Thyroid gland (tissue), 4 donors: ENCODE measurements at regions not wholly inside any gene's neighbourhood (a gene's known extent, or its start where the extent isn't known, plus 50 kb on each side); places are given as distances from the start of the nearest gene placed in this dataset.

ENCODE experiments used
- DNase-seq, 2 donors: peaks; one replicate each; pipeline ENCODE4 v3.0.0-alpha.2; 2019
- H3K27ac ChIP-seq, 3 donors: fragments of 200-600 bp; sonication (generic); 1 replicate in 2 of 3; 2 replicates in 1 of 3; pipeline ENCODE4 v1.5.1; 2016 to 2019; ENCODE audit warnings: mild to moderate bottlenecking in 1 of 3, moderate library complexity in 1 of 3
- H3K27me3 ChIP-seq: fragments of 200-600 bp; sonication (generic); one replicate; pipeline ENCODE4 v1.5.1; 2019
- H3K36me3 ChIP-seq, 2 donors: fragments of 200-600 bp; sonication (generic); one replicate each; pipeline ENCODE4 v1.5.1; 2016 to 2019
- H3K4me1 ChIP-seq, 2 donors: fragments of 200-600 bp; sonication (generic); one replicate each; pipeline ENCODE4 v1.5.1; 2017 to 2019
- H3K4me3 ChIP-seq, 3 donors: fragments of 200-600 bp; sonication (generic); replicated peaks in 1 of 3; 1 replicate in 2 of 3; 2 replicates in 1 of 3; pipeline ENCODE4 v1.5.1; 2016; ENCODE audit warnings: mild to moderate bottlenecking in 1 of 3
- H3K9me3 ChIP-seq: fragments of 200-600 bp; sonication (generic); one replicate; pipeline ENCODE4 v1.5.1; 2017
- CTCF ChIP-seq, 6 experiments: fragments of 200-600 bp in 3 of 6; fragments of 450-650 bp in 3 of 6; sonication (generic) in 3 of 6; IDR thresholded peaks; one replicate each; pipeline ENCODE4 v1.5.1; 2016 to 2019; ENCODE audit warnings: antibody characterized with exemption in 6 of 6, mild to moderate bottlenecking in 2 of 6, inconsistent platforms in 1 of 6, moderate library complexity in 1 of 6
- POLR2A ChIP-seq, 2 donors: fragments of 450-650 bp; IDR thresholded peaks; one replicate each; pipeline ENCODE4 v1.6.1; 2017; ENCODE audit warnings: antibody characterized with exemption in 2 of 2, mild to moderate bottlenecking in 2 of 2, moderate library complexity in 1 of 2
- WGBS, 2 donors: methylation state at CpG; one replicate each; pipeline ENCODE4 v1.1.5; 2017; 5-methylcytosine and 5-hydroxymethylcytosine counted together
- intact Hi-C: fragments of 100-400 bp; cut with DNase I; formaldehyde crosslinking; loops from one replicate; pipeline ENCODE4 v1.15.1; 2023

- WGBS, 2 donors: 97 to 98% methylated on average over 1 of the region's 1 CpG
- H3K27me3 ChIP-seq: no peaks in the 10 kb centered on the region
Measured at GRCh38 chr6:16930432-16930831, 169.2 kb upstream of the ATXN1 start.

GRCh38 chr6:16929809-16930208 is 168.5 kb upstream of the ATXN1 start:
- intact Hi-C loops: no loop called here
- Histone ChIP-seq H3K9me3 (no peaks in the 10 kb centered on the region), H3K27me3 (no peaks in the 10 kb centered on the region), H3K27ac (no peak overlapping the region), H3K36me3 (no peaks in the 10 kb centered on the region), H3K4me3 (no peak overlapping the region), H3K4me1 (no peaks in the 10 kb centered on the region)
- TF ChIP-seq CTCF (IDR thresholded peaks at IDR 0.05) (no peak), POLR2A (IDR thresholded peaks at IDR 0.05) (no peak)
- no peak for DNase-seq

More at GRCh38 chr6:16930432-16930831, 169.2 kb upstream of the ATXN1 start:
- intact Hi-C loops: no loop called here
- no peaks in the 10 kb centered on the region for H3K9me3 ChIP-seq
- no peaks in the 10 kb centered on the region for H3K36me3 ChIP-seq
- no peaks in the 10 kb centered on the region for H3K4me1 ChIP-seq
- no peak overlapping the region for H3K27ac ChIP-seq
- DNase-seq: no peak
- no peak overlapping the region for H3K4me3 ChIP-seq
- TF ChIP-seq POLR2A (IDR thresholded peaks at IDR 0.05) (no peak), CTCF (IDR thresholded peaks at IDR 0.05) (no peak)

GRCh38 chr6:16928387-16928786 is 167.1 kb upstream of the ATXN1 start:
- intact Hi-C loops: no loop called here
- no peak for DNase-seq

GRCh38 chr6:16927205-16927604 is 165.9 kb upstream of the ATXN1 start:
- intact Hi-C loops: no loop called here
- Histone ChIP-seq H3K27me3 (no peaks in the 10 kb centered on the region), H3K4me1 (no peaks in the 10 kb centered on the region), H3K9me3 (no peaks in the 10 kb centered on the region), H3K4me3 (no peak overlapping the region), H3K27ac (no peak overlapping the region), H3K36me3 (no peaks in the 10 kb centered on the region)
- TF ChIP-seq POLR2A (IDR thresholded peaks at IDR 0.05) (no peak), CTCF (IDR thresholded peaks at IDR 0.05) (no peak)
- WGBS, 2 donors: 96 to 98% methylated on average over 1 of the region's 1 CpG
- no peak for DNase-seq

More at GRCh38 chr6:16928387-16928786, 167.1 kb upstream of the ATXN1 start:
- WGBS, 2 donors: 79 to 91% methylated on average over 2 of the region's 2 CpGs
- TF ChIP-seq CTCF (IDR thresholded peaks at IDR 0.05) (no peak), POLR2A (IDR thresholded peaks at IDR 0.05) (no peak)
- Histone ChIP-seq H3K27me3 (no peaks in the 10 kb centered on the region), H3K4me3 (no peak overlapping the region), H3K9me3 (no peaks in the 10 kb centered on the region), H3K4me1 (no peaks in the 10 kb centered on the region), H3K36me3 (no peaks in the 10 kb centered on the region), H3K27ac (no peak overlapping the region)

GRCh38 chr6:16925461-16925860 is 164.2 kb upstream of the ATXN1 start:
- Histone ChIP-seq H3K27ac (no peak overlapping the region), H3K4me3 (no peak overlapping the region), H3K36me3 (no peaks in the 10 kb centered on the region), H3K27me3 (no peaks in the 10 kb centered on the region), H3K9me3 (no peaks in the 10 kb centered on the region), H3K4me1 (no peaks in the 10 kb centered on the region)
- TF ChIP-seq POLR2A (IDR thresholded peaks at IDR 0.05) (no peak), CTCF (IDR thresholded peaks at IDR 0.05) (no peak)
- 87 to 90% methylated on average over 4 of the region's 4 CpGs for WGBS, 2 donors
- intact Hi-C loops: no loop called here
- DNase-seq: no peak
